ENCODE measurements at regions not wholly inside any gene's neighbourhood (a gene's known extent, or its start where the extent isn't known, plus 50 kb on each side); places are given as distances from the start of the nearest gene placed in this dataset.
A peak's percentile ranks its signal among the peaks of the same experiment; 100 is the strongest.

GRCh38 chr2:234410526-234410925, 86.4 kb downstream of the ARL4C start:
- DNase-seq (ENCODE audit: low read depth in 2 of 2) = no peak
- H3K4me3 ChIP-seq (replicated peaks in 1 of 2; ENCODE audit: low read depth in 2 of 2, low read length in 2 of 2) = no peak overlapping the region
- TF ChIP-seq CTCF (IDR thresholded peaks at IDR 0.05; ENCODE audit: low read depth, low read length) = no peak

DNA sequence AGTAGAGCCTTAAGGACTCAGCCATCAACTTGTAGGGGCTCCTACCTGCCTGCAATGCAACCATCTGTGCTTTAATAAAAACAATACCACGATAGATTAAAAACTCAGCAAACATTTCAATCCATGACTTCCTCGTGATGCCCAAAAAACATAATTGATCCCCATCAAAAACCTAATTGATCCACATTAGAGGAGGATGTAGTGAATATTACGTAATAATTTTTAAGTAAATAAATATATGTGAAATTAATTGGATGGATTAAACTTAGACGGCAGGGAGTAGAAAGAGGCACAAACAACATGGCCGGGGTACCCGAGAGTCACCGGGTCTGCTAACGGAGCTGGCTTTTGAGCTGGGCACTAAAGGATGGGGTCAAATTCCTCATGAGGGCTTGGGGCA, 87.3 kb downstream of the ARL4C start:
- H3K4me3 ChIP-seq (replicated peaks in 1 of 2; ENCODE audit: low read depth in 2 of 2, low read length in 2 of 2) = no peak overlapping the region

GRCh38 chr2:234406085-234406484, 90.8 kb downstream of the ARL4C start:
- no peak overlapping the region for H3K4me3 ChIP-seq (replicated peaks in 1 of 2; ENCODE audit: low read depth in 2 of 2, low read length in 2 of 2)
- no peak for TF ChIP-seq CTCF (IDR thresholded peaks at IDR 0.05; ENCODE audit: low read depth, low read length)
- peak in 1 of 2 donors; percentile 8 for DNase-seq (ENCODE audit: low read depth in 2 of 2)

More for the DNA sequence above, 87.3 kb downstream of the ARL4C start:
- TF ChIP-seq CTCF (IDR thresholded peaks at IDR 0.05; ENCODE audit: low read depth, low read length) = no peak
- DNase-seq (ENCODE audit: low read depth in 2 of 2) = no peak

DNA sequence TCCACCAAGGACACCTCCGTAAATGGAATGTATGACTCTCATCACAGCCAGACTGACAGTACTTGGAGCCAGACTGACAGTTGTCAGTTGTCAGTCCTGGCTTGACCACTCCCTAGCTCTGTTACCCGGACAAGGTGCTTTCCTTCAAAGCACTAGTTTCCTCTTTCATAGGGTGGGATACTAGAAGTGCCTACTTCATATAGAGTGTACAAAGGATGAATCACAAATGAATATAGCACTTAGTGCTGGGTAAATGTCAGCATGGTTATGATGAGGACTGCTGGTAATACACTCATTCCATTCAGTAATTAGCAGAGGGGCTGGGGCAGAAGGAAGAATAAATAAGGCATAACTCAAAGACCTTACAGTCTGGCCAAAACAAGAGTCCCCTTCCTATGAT, 91.4 kb downstream of the ARL4C start:
- no peak for TF ChIP-seq CTCF (IDR thresholded peaks at IDR 0.05; ENCODE audit: low read depth, low read length)
- H3K4me3 ChIP-seq (replicated peaks in 1 of 2; ENCODE audit: low read depth in 2 of 2, low read length in 2 of 2) = no peak overlapping the region
- DNase-seq (ENCODE audit: low read depth in 2 of 2) = no peak

DNA sequence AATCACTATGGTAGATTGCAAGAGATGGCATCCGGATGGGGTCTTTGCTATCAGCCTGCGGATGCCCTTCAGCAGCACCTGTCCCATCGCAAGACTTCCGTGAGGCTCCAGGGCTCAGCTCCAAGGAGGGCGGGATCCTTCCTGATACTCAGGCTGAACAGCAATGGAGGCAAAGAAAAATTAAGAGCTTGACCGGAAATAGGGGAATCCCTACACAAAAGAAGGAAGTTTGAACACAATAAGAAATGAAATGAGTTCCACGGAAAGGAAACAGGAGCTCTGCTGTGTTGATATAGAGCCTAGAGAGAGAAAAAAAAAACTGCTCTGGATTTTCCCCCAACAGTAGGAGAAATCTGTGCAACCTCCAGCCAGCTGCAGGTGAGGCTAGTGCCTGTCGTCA, 91.9 kb downstream of the ARL4C start:
- no peak for TF ChIP-seq CTCF (IDR thresholded peaks at IDR 0.05; ENCODE audit: low read depth, low read length)
- H3K4me3 ChIP-seq (replicated peaks in 1 of 2; ENCODE audit: low read depth in 2 of 2, low read length in 2 of 2) = no peak overlapping the region
- DNase-seq (ENCODE audit: low read depth in 2 of 2) = no peak

GRCh38 chr2:234403751-234404150, 93.1 kb downstream of the ARL4C start:
- no peak overlapping the region for H3K4me3 ChIP-seq (replicated peaks in 1 of 2; ENCODE audit: low read depth in 2 of 2, low read length in 2 of 2)
- no peak for DNase-seq (ENCODE audit: low read depth in 2 of 2)
- TF ChIP-seq CTCF (IDR thresholded peaks at IDR 0.05; ENCODE audit: low read depth, low read length) = no peak

DNA sequence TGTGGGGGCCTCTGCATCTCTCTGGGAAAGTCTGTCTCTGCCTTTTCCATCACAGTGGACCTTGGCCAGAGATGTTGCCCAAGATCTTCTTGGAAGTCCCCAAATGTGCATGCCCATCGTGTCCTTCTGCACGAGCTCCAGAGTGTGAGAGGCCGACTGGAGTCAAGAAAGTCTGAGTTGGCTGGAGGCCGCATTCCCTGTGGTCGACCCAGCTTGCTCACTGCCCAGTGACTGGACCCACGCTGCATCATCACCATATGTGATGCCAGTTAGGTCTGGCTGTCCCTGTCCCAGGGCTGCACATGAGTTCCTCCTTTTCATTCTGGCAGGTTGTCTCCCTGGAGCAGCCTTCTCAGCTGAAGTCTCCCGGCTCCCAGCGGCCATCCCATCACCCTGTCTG, 93.8 kb downstream of the ARL4C start:
- H3K4me3 ChIP-seq (replicated peaks in 1 of 2; ENCODE audit: low read depth in 2 of 2, low read length in 2 of 2) = no peak overlapping the region
- peak; percentile 10 to 31 for DNase-seq (ENCODE audit: low read depth in 2 of 2)
- TF ChIP-seq CTCF (IDR thresholded peaks at IDR 0.05; ENCODE audit: low read depth, low read length) = no peak
